ENCODE measurements at regions not wholly inside any gene's neighbourhood (a gene's known extent, or its start where the extent isn't known, plus 50 kb on each side); places are given as distances from the start of the nearest gene placed in this dataset.

GRCh38 chr5:167653645-167654106 lies 637.8 kb upstream of the WWC1 start:
- no peak for TF ChIP-seq EZH2 (IDR thresholded peaks at IDR 0.05; ENCODE audit: insufficient read depth, poor library complexity, severe bottlenecking)
- no peak for TF ChIP-seq EZH2phosphoT487 (IDR thresholded peaks at IDR 0.05; ENCODE audit: insufficient read depth, low read depth)
